Endothelial cell of hepatic sinusoid (primary cell): ENCODE measurements at regions not wholly inside any gene's neighbourhood (a gene's known extent, or its start where the extent isn't known, plus 50 kb on each side); places are given as distances from the start of the nearest gene placed in this dataset.

Experiments used
- in situ Hi-C: cut with HindIII; loops from 2 replicates; pipeline ENCODE4 v1.10.0; 2017; ENCODE audit warnings: low sequenced_read_pairs

- in situ Hi-C loops: no loop called here
These were observed 447.4 kb upstream of the TRIB2 start for GRCh38 chr2:12269041-12269972.

- in situ Hi-C loops: no loop called here
These were observed 445.7 kb upstream of the TRIB2 start for GRCh38 chr2:12270876-12271588.

GRCh38 chr2:12271589-12271984, 445.1 kb upstream of the TRIB2 start:
- in situ Hi-C loops: no loop called here

- in situ Hi-C loops: no loop called here
These were observed 443.6 kb upstream of the TRIB2 start for GRCh38 chr2:12273111-12273510.

DNA sequence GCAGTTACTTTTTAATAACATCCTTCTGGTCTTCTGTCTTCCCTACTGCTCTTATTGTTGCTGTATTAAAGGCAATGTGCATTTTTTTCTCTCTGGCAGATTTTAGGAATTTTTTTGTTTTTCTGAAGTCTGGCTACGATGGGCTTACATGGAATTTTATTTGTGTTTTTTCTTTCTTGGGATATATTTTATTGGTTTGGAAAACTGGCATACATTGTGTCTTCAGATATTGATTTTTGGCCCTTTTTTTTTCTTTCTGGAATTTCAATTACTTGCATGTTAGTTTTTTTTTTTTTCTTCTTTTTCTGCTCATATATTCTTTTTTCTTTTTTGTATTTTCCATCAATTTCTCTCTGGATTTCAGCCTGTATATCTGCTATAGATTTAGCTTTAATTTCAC, 442.1 kb upstream of the TRIB2 start:
- in situ Hi-C loops: no loop called here

DNA sequence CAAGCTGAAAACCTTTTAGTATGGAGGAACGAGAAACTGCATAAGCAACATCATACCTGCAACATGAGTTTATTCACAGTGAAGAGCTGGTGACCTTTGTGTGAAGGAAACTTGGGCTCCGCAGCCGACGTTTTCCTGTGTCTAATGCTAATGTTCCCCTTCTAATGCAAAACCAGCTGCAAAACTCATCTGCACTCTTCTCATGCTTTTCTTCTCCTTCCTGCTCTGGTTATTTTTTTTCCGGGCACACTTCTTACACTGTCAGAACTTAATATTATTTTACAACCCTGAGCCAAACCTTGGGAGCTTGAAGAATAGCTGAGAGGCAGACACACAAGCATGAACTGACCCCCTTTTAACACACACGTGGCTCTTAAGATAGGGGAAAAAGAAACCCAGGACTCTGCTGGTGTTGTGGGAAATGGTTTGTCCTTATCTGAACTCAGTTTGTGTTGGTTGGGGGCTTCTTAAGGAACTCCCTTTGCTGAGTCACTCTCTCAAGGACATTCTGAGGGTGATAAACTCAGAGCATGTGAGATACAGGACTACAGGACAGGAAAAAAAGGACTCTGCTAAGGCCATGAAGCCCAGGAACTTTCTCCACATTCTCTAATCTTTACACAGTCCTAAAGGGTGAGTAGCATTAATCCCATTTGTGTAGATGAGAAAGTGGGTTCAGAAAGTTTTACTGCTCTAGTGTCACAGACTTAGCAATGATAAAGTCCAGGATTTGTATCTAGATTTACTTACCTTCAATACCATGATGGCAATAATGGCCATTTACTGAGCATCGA, 439.3 kb upstream of the TRIB2 start:
- in situ Hi-C loops: loop anchor here (25.0 kb wide), 1 partner anchor 415 kb away; no protein-coding TSS in a partner anchor

- in situ Hi-C loops: loop anchor here (25.0 kb wide), 1 partner anchor 416 kb away; no protein-coding TSS in a partner anchor
These were observed 438.5 kb upstream of the TRIB2 start for GRCh38 chr2:12278217-12278750.

DNA sequence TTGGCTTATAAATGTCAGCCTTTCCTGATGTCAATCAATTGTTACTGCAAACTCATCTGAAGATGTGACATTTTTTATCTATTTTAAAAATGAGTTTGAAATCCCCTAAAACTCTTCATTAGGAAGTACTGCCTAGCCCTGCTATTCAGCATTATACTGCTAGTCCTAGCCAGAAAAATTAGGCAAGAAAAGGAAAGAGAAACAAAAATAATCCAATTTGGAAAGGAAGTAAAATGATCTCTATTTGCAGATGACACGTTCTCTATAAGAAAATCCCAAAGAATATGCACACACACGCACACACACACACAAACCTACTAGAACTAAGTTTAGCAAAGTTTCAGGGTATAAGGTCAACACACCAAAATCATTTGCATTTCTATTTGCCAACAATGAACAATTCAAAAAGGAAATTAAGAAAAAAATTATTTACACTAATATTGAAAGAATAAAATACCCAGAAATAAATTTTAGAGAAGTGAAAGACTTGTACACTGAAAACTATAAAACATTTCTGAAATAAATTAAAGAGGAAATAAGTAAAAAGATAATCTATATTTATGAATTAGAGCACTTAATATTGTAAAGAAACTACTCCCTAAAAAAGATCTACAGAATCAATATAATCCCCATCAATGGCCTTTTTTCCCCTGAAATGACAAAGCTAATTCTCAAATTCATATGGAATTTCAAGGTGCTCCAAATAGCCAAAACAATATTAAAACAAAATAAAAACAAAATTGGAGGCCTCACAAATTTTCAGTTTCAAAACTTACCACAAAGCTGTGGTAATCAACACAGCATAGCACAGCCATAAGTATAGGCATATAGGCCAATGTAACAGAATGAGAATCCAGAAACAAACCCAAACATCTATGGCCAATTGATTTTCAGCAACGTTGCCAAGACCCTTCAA, 433.7 kb upstream of the TRIB2 start:
- in situ Hi-C loops: loop anchor here (25.0 kb wide), 1 partner anchor 421 kb away; no protein-coding TSS in a partner anchor

GRCh38 chr2:12284037-12284436, 432.7 kb upstream of the TRIB2 start:
- in situ Hi-C loops: loop anchor here (25.0 kb wide), 1 partner anchor 422 kb away; no protein-coding TSS in a partner anchor

DNA sequence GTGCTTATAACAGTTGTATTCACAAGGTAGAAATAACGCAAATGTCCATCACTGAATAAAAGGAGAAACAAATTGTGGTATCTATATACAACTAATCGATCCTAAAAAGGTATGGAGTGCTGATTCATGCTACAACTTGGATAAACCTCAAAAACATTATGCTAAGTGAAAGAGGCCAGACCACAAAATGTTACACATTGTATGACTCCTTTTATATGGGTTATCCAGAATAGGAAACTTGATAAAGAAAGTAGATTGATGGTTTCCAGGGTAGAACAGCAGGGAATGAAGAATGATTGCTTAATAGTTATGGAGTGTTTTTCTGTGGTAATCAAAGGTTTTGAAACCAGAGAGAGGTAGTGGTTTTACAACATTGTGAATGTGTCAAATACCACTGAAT, 432.2 kb upstream of the TRIB2 start:
- in situ Hi-C loops: loop anchor here (25.0 kb wide), 1 partner anchor 422 kb away; no protein-coding TSS in a partner anchor

- in situ Hi-C loops: loop anchor here (5.0 to 25.0 kb wide), 3 partner anchors 34 to 424 kb away; no protein-coding TSS in a partner anchor
These were observed 430.4 kb upstream of the TRIB2 start for GRCh38 chr2:12286347-12286746.

- in situ Hi-C loops: loop anchor here (5.0 to 25.0 kb wide), 3 partner anchors 35 to 425 kb away; no protein-coding TSS in a partner anchor
These were observed 429.4 kb upstream of the TRIB2 start for GRCh38 chr2:12287220-12287751.

GRCh38 chr2:12288048-12288447, 428.7 kb upstream of the TRIB2 start:
- in situ Hi-C loops: loop anchor here (5.0 to 25.0 kb wide), 3 partner anchors 36 to 426 kb away; no protein-coding TSS in a partner anchor

GRCh38 chr2:12289120-12289802, 427.5 kb upstream of the TRIB2 start:
- in situ Hi-C loops: loop anchor here (5.0 to 25.0 kb wide), 3 partner anchors 37 to 427 kb away; no protein-coding TSS in a partner anchor

- in situ Hi-C loops: loop anchor here (25.0 kb wide), 1 partner anchor 429 kb away; no protein-coding TSS in a partner anchor
These were observed 425.4 kb upstream of the TRIB2 start for GRCh38 chr2:12291303-12291702.

DNA sequence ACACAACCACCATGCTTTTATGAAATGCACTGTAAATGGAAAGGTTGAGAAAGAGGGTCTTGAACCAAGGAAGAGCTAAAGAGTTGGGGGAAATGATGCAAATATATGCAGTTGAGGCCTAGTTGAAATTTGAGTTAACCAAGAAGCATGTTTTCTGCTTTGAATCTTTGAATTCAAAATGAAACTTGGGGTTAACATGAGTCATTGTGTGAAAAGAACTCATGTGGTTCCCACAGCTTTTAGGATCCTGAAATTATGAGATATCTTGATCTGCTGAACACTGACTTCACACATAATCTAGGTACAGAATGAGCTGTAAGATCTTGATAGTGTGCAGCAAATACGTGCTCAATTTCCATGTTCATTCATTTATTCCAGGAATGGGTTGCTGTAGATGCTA, 422.9 kb upstream of the TRIB2 start:
- in situ Hi-C loops: loop anchor here (25.0 kb wide), 1 partner anchor 432 kb away; no protein-coding TSS in a partner anchor

DNA sequence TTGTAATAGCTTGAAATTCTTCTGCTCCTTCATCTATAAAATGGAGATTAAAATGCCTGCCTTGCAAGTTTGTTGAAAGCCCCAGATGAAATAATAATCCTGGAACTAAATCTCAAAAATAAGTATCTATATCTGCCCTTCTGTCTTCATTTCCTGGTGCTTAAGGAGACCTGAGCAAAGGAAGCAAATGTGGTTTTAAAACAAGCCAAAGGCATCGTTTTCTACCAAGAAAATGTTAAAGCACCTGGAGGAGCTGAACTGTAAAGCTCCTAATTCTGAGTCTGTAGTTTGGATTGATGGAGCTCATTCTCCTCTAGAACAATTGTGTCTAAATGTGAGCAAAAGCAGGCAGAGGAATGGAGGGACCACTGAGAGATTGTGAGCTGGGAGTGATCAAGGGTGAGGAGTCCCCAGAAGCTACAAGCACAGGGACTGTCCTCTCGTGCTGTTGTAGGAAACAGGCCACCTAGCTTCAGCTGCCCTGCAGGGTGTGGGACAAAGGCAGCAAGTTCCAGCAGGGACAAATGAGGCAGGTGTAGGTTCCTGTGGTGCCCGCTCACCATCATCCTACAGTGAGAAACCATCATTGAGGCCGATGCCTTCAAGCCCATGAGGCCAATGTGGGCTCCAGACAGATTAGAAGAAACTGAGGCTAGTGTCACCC, 420.7 kb upstream of the TRIB2 start:
- in situ Hi-C loops: loop anchor here (25.0 kb wide), 1 partner anchor 434 kb away; no protein-coding TSS in a partner anchor
